Sigmoid colon (tissue), 4 donors: ENCODE measurements at regions not wholly inside any gene's neighbourhood (a gene's known extent, or its start where the extent isn't known, plus 50 kb on each side); places are given as distances from the start of the nearest gene placed in this dataset.

Source experiments
- CTCF ChIP-seq, 4 experiments: fragments of 450-650 bp in 3 of 4; fragments of 200-600 bp in 1 of 4; IDR thresholded peaks; one replicate each; pipeline ENCODE4 v1.5.1; 2016 to 2019; ENCODE audit warnings: antibody characterized with exemption in 4 of 4, mild to moderate bottlenecking in 3 of 4, moderate library complexity in 2 of 4
- EP300 ChIP-seq, 4 donors: sonication (generic); formaldehyde crosslinking; IDR thresholded peaks; one replicate each; pipeline ENCODE4 v1.6.1; 2017; ENCODE audit warnings: antibody characterized with exemption in 4 of 4
- POLR2A ChIP-seq, 2 donors: fragments of 450-650 bp; IDR thresholded peaks; one replicate each; pipeline ENCODE4 v1.6.1; 2016; ENCODE audit warnings: antibody characterized with exemption in 2 of 2, mild to moderate bottlenecking in 2 of 2, moderate library complexity in 2 of 2
- POLR2AphosphoS5 ChIP-seq, 4 donors: sonication (generic); formaldehyde crosslinking; IDR thresholded peaks; one replicate each; pipeline ENCODE4 v1.6.1; 2017; ENCODE audit warnings: antibody characterized with exemption in 4 of 4

GRCh38 chr21:31429506-31429905 lies 85.4 kb upstream of the TIAM1 start:
- no peak for TF ChIP-seq POLR2A (IDR thresholded peaks at IDR 0.05)
- no peak for TF ChIP-seq CTCF (IDR thresholded peaks at IDR 0.05)
- no peak for TF ChIP-seq POLR2AphosphoS5 (IDR thresholded peaks at IDR 0.05)
- no peak for TF ChIP-seq EP300 (IDR thresholded peaks at IDR 0.05)
